Epithelial cell of esophagus (primary cell): ENCODE measurements at regions not wholly inside any gene's neighbourhood (a gene's known extent, or its start where the extent isn't known, plus 50 kb on each side); places are given as distances from the start of the nearest gene placed in this dataset.

Source experiments
- DNase-seq: peaks from one replicate; pipeline ENCODE4 v3.0.0; 2010; ENCODE audit warnings: low read depth
- H3K4me3 ChIP-seq: 2 replicates; pipeline ENCODE4 v1.5.1; 2011; ENCODE audit warnings: mild to moderate bottlenecking, low read length, control low read depth
- CTCF ChIP-seq: IDR thresholded peaks from 2 replicates; pipeline ENCODE4 v1.5.1; 2011; ENCODE audit warnings: low read depth, mild to moderate bottlenecking, low read length, control low read depth, inconsistent platforms; ENCODE audit not compliant: insufficient read depth; ENCODE audit errors: missing control alignments

GRCh38 chr14:50051106-50051505 is 65.3 kb downstream of the VCPKMT start:
- TF ChIP-seq CTCF: no peak
- DNase-seq: peak; percentile 47
- no peak overlapping the region for H3K4me3 ChIP-seq

DNA sequence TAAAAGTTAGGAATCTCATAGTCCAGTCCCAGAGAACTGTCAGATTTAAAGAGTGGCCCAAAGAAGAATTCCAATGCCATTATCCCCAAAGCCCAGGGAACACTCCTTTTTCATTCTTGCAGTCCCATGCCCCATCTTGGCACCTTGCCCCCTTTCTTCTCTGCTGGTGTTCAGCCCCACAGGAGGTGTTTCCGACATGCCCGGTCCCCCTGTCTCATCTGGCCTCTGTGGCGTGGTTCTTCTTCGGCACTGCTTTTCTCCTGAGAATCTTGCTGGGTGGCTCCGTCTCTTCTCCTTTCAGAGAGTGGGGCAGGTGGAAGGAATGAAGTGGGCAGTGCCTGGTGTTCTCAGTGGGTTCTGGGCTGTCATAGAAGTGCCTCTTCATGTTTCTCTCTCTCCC is 64.7 kb downstream of the VCPKMT start:
- no peak overlapping the region for H3K4me3 ChIP-seq
- no peak for TF ChIP-seq CTCF
- no peak for DNase-seq

- TF ChIP-seq CTCF: no peak
- DNase-seq: no peak
- H3K4me3 ChIP-seq: no peak overlapping the region
These were observed 63.9 kb downstream of the VCPKMT start for GRCh38 chr14:50052517-50052916.

GRCh38 chr14:50053935-50054334 is 62.4 kb downstream of the VCPKMT start:
- no peak for TF ChIP-seq CTCF
- no peak for DNase-seq
- no peak overlapping the region for H3K4me3 ChIP-seq

DNA sequence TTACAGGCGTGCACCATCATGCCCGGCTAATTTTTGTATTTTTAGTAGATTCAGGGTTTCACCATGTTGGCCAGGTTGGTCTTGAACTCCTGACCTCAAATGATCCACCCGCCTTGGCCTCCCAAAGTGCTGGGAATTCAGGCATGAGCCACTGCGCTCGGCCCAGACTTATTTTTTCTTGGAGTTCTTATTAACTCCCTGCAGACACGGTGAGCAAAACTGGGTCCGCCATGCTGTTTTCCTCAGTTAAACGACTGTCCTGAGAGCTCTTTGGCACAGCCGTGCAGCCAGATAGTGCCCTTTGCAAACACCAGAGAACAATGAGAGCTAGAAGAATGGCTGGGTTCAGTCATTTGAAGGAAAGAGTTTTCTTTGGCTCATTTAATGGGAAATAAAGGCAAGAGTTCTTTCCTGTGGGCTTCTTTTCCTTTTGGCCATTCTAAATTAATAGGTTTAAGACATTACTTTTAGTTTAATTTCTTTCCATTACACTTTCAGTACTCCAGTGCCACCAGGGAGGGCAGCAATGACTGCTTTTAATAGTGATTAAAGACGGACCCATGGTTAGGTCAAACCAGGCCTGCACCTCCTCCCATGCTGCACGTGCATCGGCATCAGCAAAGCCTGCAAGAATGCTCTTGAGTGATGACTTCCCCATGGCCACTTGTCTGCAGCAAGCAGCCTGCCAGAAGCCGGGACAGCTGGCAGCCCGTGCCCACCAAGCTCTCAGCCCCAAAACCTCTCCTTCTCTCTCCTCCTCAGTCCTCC is 60.7 kb downstream of the VCPKMT start:
- no peak overlapping the region for H3K4me3 ChIP-seq
- TF ChIP-seq CTCF: no peak
- no peak for DNase-seq

DNA sequence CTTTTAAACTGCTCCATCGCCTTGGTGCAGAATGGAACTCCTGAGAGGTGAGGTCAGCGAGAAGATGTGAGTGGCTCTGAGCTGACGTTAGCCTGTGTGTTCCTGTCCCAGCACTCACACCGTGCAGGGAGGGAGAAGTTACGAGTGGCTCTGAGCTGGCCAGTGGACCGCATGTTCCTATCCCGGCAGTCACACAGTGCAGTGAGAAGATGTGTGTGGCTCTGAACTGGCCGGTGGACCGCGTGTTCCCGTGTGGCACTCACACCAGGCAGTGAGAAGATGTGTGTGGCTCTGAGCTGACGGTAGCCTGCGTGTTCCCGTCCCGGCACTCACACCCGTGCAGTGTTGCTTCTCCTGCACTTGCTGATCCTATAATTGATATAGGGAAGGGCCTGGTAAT is 59.9 kb downstream of the VCPKMT start:
- TF ChIP-seq CTCF: no peak
- DNase-seq: no peak
- H3K4me3 ChIP-seq: no peak overlapping the region

DNA sequence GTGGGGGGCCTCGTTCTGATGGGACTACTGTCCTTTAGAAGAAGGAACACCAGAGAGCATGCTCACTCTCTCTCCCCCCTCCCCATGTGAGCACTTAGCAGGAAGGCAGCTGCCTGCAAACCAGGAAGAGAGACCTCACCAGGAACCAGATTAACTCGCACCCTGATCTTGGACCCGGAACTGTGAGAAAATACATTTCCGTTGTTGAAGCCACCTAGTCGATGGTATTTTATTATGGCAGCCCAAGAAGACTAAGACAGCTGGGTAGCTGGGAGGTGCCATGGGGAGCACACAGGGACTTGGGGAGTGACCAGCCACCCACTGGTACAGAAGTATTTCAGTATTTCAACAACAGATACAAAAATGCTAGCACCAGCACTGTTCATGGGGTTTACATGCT is 59.0 kb downstream of the VCPKMT start:
- no peak overlapping the region for H3K4me3 ChIP-seq
- no peak for TF ChIP-seq CTCF
- no peak for DNase-seq
